ENCODE measurements at regions not wholly inside any gene's neighbourhood (a gene's known extent, or its start where the extent isn't known, plus 50 kb on each side); places are given as distances from the start of the nearest gene placed in this dataset.
"Not testable (repeated sequence)": the region's sequence is repeated elsewhere in the genome, so short reads cannot be mapped to it uniquely, and the experiment has no call there.

DNA sequence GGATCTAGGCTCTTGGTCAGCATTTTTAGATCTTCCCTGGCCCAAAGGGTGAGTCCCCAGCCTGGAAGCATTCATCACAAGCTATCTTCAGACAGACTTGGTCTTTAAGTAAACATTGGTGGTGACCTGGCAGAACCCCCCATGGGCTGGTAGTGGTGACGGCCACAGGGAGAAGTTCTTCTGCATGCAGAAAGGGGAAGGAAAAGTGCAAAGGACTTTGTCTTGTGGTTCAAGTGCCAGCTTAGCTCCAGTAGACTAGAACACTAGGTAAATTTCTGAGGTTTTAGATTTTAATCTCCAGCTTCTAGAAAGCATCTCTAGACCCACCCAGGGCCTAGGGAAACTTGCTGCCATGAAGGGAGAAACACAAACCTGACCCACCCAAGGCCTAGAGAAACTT, 584.0 kb downstream of the CHSY3 start:
- no peak for DNase-seq

GRCh38 chr5:130479045-130479804, 575.0 kb downstream of the CHSY3 start:
- DNase-seq, result no peak

- no peak for DNase-seq
Observed at GRCh38 chr5:130476325-130476724, 572.1 kb downstream of the CHSY3 start.

DNA sequence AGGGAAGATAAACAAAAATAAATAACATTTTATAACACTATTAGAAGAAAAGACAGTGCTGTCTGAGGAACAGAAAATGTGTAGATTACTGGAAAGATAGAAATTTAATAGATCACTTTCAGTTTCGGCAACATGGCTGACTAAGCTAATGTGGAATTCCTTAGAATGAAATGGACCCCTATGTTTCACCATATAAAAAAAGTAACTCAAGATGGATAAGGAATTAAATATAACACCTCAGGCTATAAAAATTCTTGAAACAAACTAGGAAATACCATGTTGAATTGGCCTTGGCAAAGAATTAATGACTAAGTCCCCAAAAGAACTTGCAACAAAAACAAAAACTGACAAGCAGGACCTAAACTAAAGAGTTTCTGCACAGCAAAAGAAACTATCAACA, 558.3 kb downstream of the CHSY3 start:
- no peak for DNase-seq

DNA sequence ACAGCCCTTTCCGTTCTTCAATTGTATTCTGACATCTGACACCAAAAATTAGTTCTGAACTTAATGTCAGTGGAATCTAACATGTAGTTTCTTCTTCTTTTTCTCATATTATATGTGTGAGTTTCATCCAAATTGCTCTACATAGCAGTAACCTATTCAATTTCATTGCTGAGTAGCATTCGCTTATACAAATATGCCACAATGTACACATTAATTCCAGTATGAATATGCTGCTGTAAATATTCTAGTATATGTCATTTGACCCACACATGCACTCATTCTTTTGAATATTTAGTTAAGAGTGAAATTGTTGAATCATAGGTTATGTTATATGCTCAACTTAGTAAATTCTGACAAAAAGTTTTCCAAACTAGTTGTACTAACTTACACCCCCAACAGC, 550.9 kb downstream of the CHSY3 start:
- no peak for DNase-seq

GRCh38 chr5:130452744-130453143, 548.5 kb downstream of the CHSY3 start:
- DNase-seq, result no peak

DNA sequence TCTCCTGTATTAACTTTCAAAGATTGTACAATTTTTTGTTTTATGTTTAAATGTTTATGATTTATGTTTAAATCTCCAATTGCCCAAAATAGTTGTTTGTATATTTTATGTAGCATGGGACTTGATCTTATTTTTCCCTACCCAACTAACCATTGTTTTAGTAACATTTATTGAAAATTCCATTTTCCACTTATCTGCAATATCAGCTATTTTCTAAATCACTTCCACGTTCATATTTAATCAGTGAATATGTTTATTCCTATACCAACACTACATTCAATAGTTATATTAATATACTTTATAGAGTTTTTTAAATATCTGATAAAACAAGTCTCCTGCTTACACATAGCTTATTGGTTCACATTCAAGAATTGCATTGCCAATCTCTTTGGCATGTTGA, 532.2 kb downstream of the CHSY3 start:
- no peak for DNase-seq

- DNase-seq, result no peak
Observed at GRCh38 chr5:130427222-130427955, 523.1 kb downstream of the CHSY3 start.

GRCh38 chr5:130425424-130425823, 521.2 kb downstream of the CHSY3 start:
- no peak for DNase-seq

GRCh38 chr5:130424341-130424740, 520.1 kb downstream of the CHSY3 start:
- DNase-seq, result no peak

- no peak for DNase-seq
Observed at GRCh38 chr5:130402906-130403305, 498.6 kb downstream of the CHSY3 start.

DNA sequence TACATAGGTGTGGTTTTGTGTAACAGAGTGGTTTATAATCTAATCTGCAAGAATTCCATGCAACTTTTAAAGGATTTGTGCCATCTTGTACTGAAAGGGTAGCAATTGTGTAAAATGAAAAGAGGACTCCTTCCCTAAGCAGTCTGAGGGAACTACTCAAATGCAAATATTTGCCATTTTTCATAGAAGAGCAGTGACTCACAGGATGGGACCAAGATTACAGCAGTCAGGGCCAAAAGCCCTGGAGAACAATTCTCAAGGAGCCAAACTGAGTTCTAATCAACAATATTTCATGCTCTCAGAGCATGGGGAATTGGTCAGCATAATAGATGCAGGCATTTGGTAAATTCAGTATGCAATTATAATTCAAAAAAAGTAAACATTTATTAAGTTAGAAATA, 495.8 kb downstream of the CHSY3 start:
- DNase-seq, result no peak

GRCh38 chr5:130398825-130399224, 494.6 kb downstream of the CHSY3 start:
- no peak for DNase-seq

DNA sequence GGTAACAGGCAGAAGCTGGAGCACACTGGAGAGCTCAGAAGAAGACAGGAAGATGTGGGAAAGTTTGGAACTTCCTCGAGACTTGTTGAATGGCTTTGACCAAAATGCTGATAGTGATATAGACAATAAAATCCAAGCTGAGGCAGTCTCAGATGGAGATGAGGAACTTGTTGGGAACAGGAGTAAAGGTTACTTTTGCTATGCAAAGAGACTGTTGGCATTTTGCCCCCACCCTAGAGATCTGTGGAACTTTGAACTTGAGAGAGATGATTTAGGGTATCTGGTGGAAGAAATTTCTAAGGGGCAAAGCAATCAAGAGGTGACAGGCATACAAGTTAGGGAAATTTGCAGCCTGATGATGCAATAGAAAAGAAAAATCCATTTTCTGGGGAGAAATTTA, 493.5 kb downstream of the CHSY3 start:
- DNase-seq, result not testable (repeated sequence)

GRCh38 chr5:130397132-130397531, 492.9 kb downstream of the CHSY3 start:
- no peak for DNase-seq

DNA sequence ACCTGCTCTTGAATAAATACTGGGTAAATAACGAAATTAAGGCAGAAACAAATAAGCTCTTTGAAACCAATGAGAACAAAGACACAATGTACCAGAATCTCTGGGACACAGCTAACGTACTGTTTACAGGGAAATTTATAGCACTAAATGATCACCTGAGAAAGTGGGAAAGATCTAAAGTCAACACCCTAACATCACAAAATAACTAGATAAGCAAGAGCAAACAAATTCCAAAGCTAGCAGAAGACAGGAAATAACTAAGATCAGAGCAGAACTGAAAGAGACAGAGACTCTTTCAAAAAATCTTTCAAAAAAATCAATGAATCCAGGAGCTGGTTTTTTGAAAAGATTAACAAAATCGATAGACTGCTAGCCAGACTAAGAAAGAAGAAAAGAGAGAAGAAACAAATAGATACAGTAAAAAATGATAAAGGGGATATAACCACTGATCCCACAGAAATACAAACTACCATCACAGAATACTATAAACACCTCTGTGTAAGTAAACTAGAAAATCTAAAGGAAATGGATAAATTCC, 487.5 kb downstream of the CHSY3 start:
- DNase-seq, result not testable (repeated sequence)

DNA sequence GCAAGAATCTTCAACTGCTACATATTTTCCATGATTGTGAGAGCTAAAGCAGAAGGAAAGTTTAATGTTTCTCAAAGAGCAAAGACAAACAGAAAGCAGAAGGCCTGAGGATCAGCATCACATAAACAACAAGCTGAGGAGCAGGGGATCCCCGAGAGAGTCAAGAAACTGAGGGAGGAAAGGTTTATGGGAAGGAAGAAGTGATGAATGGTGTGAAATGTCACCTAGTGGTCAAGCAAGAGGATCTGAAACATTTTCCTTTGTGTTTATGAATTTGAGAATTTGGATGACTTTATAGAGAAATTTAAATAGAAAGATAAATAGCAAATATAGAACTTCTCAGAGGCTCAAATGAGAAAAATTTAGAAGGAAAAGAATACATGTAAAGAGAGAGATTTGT, 481.9 kb downstream of the CHSY3 start:
- DNase-seq, result no peak

GRCh38 chr5:130385656-130386055, 481.4 kb downstream of the CHSY3 start:
- DNase-seq, result no peak

GRCh38 chr5:130365956-130366355, 461.7 kb downstream of the CHSY3 start:
- no peak for DNase-seq

- DNase-seq, result no peak
Observed at GRCh38 chr5:130350131-130350530, 445.9 kb downstream of the CHSY3 start.

- DNase-seq, result no peak
Observed at GRCh38 chr5:130337179-130337888, 433.1 kb downstream of the CHSY3 start.

DNA sequence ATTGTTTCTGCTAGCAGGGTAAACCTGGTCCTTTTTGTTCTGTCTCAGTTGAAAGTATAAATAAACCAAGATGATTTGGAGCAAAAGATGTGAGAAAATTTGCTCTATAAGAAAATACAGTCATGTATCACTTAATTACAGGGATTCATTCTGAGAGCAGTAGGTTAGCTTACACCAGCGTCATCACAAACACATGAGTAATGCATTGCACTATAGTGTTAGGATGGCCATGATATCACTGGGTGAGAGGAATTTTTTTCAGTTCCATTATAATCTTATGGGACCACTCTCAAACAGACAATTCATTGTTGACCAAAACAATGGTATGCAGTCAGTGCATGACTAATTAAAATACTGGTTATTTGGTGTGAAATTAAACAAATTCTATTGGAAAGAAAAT, 430.9 kb downstream of the CHSY3 start:
- DNase-seq, result no peak

GRCh38 chr5:130333089-130333488, 428.8 kb downstream of the CHSY3 start:
- no peak for DNase-seq
